Muscle layer of colon (tissue), 2 donors: ENCODE measurements at regions not wholly inside any gene's neighbourhood (a gene's known extent, or its start where the extent isn't known, plus 50 kb on each side); places are given as distances from the start of the nearest gene placed in this dataset.
"Not testable (repeated sequence)": the region's sequence is repeated elsewhere in the genome, so short reads cannot be mapped to it uniquely, and the experiment has no call there.

Experiments used
- H3K27ac ChIP-seq: one replicate; pipeline ENCODE4 v1.7.0; 2013; ENCODE audit warnings: low read depth, mild to moderate bottlenecking, low read length, moderate library complexity
- H3K27me3 ChIP-seq, 2 donors: one replicate each; pipeline ENCODE4 v1.7.0; 2013; ENCODE audit warnings: low read length in 2 of 2, mild to moderate bottlenecking in 2 of 2; ENCODE audit not compliant: insufficient read depth in 2 of 2, control insufficient read depth in 1 of 2
- H3K36me3 ChIP-seq: one replicate; pipeline ENCODE4 v1.7.0; 2013; ENCODE audit warnings: mild to moderate bottlenecking, low read length; ENCODE audit not compliant: insufficient read depth
- H3K4me1 ChIP-seq: one replicate; pipeline ENCODE4 v1.7.0; 2013; ENCODE audit warnings: mild to moderate bottlenecking, low read length; ENCODE audit not compliant: insufficient read depth
- H3K4me3 ChIP-seq, 2 donors: one replicate each; pipeline ENCODE4 v1.7.0; 2013; ENCODE audit warnings: low read length in 2 of 2, low read depth in 1 of 2, mild to moderate bottlenecking in 1 of 2, moderate library complexity in 1 of 2
- H3K9ac ChIP-seq: one replicate; pipeline ENCODE4 v1.7.0; 2013; ENCODE audit warnings: low read length
- H3K9me3 ChIP-seq: one replicate; pipeline ENCODE4 v1.7.0; 2013; ENCODE audit warnings: mild to moderate bottlenecking, low read length
- donor health status: abdominal sarcoma.
- donor health status: Adenocarcinoma of cecum.

GRCh38 chr6:80519811-80520594 lies 413.5 kb downstream of the BCKDHB start:
- H3K9ac ChIP-seq: no peak overlapping the region
- no peaks in the 10 kb centered on the region for H3K9me3 ChIP-seq
- H3K4me3 ChIP-seq: no peak overlapping the region
- H3K4me1 ChIP-seq: peaks cover 38% of the 10 kb centered on the region
- H3K27ac ChIP-seq: no peak overlapping the region
- H3K27me3 ChIP-seq: no peaks in the 10 kb centered on the region
- no peaks in the 10 kb centered on the region for H3K36me3 ChIP-seq

GRCh38 chr6:80517525-80517924 lies 411.1 kb downstream of the BCKDHB start:
- Histone ChIP-seq H3K27ac (no peak overlapping the region), H3K27me3 (no peaks in the 10 kb centered on the region)

GRCh38 chr6:80510521-80510920 lies 404.1 kb downstream of the BCKDHB start:
- H3K27ac ChIP-seq, H3K9me3 ChIP-seq, H3K27me3 ChIP-seq, H3K4me1 ChIP-seq, H3K4me3 ChIP-seq, H3K36me3 ChIP-seq, H3K9ac ChIP-seq: not testable (repeated sequence)

More at GRCh38 chr6:80517525-80517924, 411.1 kb downstream of the BCKDHB start:
- peaks cover 25% of the 10 kb centered on the region for H3K4me1 ChIP-seq
- H3K9ac ChIP-seq: no peak overlapping the region
- H3K36me3 ChIP-seq: no peaks in the 10 kb centered on the region
- no peak overlapping the region for H3K4me3 ChIP-seq
- no peaks in the 10 kb centered on the region for H3K9me3 ChIP-seq

GRCh38 chr6:80508885-80509630 lies 402.6 kb downstream of the BCKDHB start:
- no peaks in the 10 kb centered on the region for H3K9me3 ChIP-seq
- H3K9ac ChIP-seq: no peak overlapping the region
- no peaks in the 10 kb centered on the region for H3K36me3 ChIP-seq

GRCh38 chr6:80504882-80505281 lies 398.4 kb downstream of the BCKDHB start:
- no peak overlapping the region for H3K27ac ChIP-seq
- H3K4me3 ChIP-seq: no peak overlapping the region
- H3K4me1 ChIP-seq: peaks cover 6% of the 10 kb centered on the region
- no peak overlapping the region for H3K9ac ChIP-seq
- H3K9me3 ChIP-seq: no peaks in the 10 kb centered on the region
- no peaks in the 10 kb centered on the region for H3K27me3 ChIP-seq
- H3K36me3 ChIP-seq: no peaks in the 10 kb centered on the region

More at GRCh38 chr6:80508885-80509630, 402.6 kb downstream of the BCKDHB start:
- H3K4me1 ChIP-seq: no peaks in the 10 kb centered on the region
- no peak overlapping the region for H3K27ac ChIP-seq
- H3K27me3 ChIP-seq: no peaks in the 10 kb centered on the region
- no peak overlapping the region for H3K4me3 ChIP-seq

GRCh38 chr6:80503660-80504059 lies 397.2 kb downstream of the BCKDHB start:
- peaks cover 6% of the 10 kb centered on the region for H3K4me1 ChIP-seq
- no peaks in the 10 kb centered on the region for H3K36me3 ChIP-seq
- no peaks in the 10 kb centered on the region for H3K27me3 ChIP-seq
- H3K9ac ChIP-seq: no peak overlapping the region
- no peak overlapping the region for H3K4me3 ChIP-seq
- no peaks in the 10 kb centered on the region for H3K9me3 ChIP-seq
- no peak overlapping the region for H3K27ac ChIP-seq

GRCh38 chr6:80502871-80503270 lies 396.4 kb downstream of the BCKDHB start:
- Histone ChIP-seq H3K36me3 (no peaks in the 10 kb centered on the region), H3K27me3 (no peaks in the 10 kb centered on the region), H3K4me3 (no peak overlapping the region), H3K9me3 (no peaks in the 10 kb centered on the region), H3K4me1 (peaks cover 6% of the 10 kb centered on the region), H3K9ac (no peak overlapping the region), H3K27ac (no peak overlapping the region)

GRCh38 chr6:80501636-80502035 lies 395.2 kb downstream of the BCKDHB start:
- Histone ChIP-seq H3K27me3 (no peaks in the 10 kb centered on the region), H3K9me3 (no peaks in the 10 kb centered on the region), H3K4me3 (no peak overlapping the region), H3K27ac (no peak overlapping the region), H3K9ac (no peak overlapping the region), H3K36me3 (no peaks in the 10 kb centered on the region), H3K4me1 (peaks cover 6% of the 10 kb centered on the region)

GRCh38 chr6:80497696-80498486 lies 391.4 kb downstream of the BCKDHB start:
- not testable (repeated sequence) for H3K9me3 ChIP-seq, H3K4me3 ChIP-seq, H3K9ac ChIP-seq, H3K27me3 ChIP-seq, H3K4me1 ChIP-seq, H3K36me3 ChIP-seq, H3K27ac ChIP-seq

- no peaks in the 10 kb centered on the region for H3K36me3 ChIP-seq
- no peaks in the 10 kb centered on the region for H3K9me3 ChIP-seq
- no peak overlapping the region for H3K4me3 ChIP-seq
- H3K27me3 ChIP-seq: no peaks in the 10 kb centered on the region
- no peak overlapping the region for H3K9ac ChIP-seq
- H3K27ac ChIP-seq: no peak overlapping the region
- no peaks in the 10 kb centered on the region for H3K4me1 ChIP-seq
These were observed 383.6 kb downstream of the BCKDHB start for GRCh38 chr6:80489911-80490635.

- no peaks in the 10 kb centered on the region for H3K27me3 ChIP-seq
- no peak overlapping the region for H3K9ac ChIP-seq
- H3K4me1 ChIP-seq: no peaks in the 10 kb centered on the region
- H3K4me3 ChIP-seq: no peak overlapping the region
- H3K9me3 ChIP-seq: no peaks in the 10 kb centered on the region
- no peaks in the 10 kb centered on the region for H3K36me3 ChIP-seq
- no peak overlapping the region for H3K27ac ChIP-seq
These were observed 381.7 kb downstream of the BCKDHB start for GRCh38 chr6:80488190-80488589.
